Activated T-helper 1 cell treated with anti-CD3 and anti-CD28 coated beads, Interleukin-2, amount 50 U/mL, for 16 hours (primary cell): ENCODE measurements at regions not wholly inside any gene's neighbourhood (a gene's known extent, or its start where the extent isn't known, plus 50 kb on each side); places are given as distances from the start of the nearest gene placed in this dataset.
A peak's percentile ranks its signal among the peaks of the same experiment; 100 is the strongest.

Experiments
- DNase-seq, 2 donors: peaks; one replicate each; pipeline ENCODE4 v3.0.0-alpha.2; 2020; ENCODE audit warnings: low read depth in 1 of 2, low spot score in 1 of 2

- no peak for DNase-seq
Observed at GRCh38 chr10:88126699-88127098, 263.3 kb downstream of the PTEN start.

GRCh38 chr10:88127269-88127668 is 263.8 kb downstream of the PTEN start:
- no peak for DNase-seq

- DNase-seq, result no peak
Observed at GRCh38 chr10:88127766-88128165, 264.3 kb downstream of the PTEN start.

GRCh38 chr10:88129013-88129412 is 265.6 kb downstream of the PTEN start:
- no peak for DNase-seq

GRCh38 chr10:88130912-88131311 is 267.5 kb downstream of the PTEN start:
- no peak for DNase-seq

GRCh38 chr10:88131511-88132139 is 268.2 kb downstream of the PTEN start:
- DNase-seq, result no peak

GRCh38 chr10:88136712-88137111 is 273.3 kb downstream of the PTEN start:
- no peak for DNase-seq

- DNase-seq, result no peak
Observed at GRCh38 chr10:88138319-88138848, 275.0 kb downstream of the PTEN start.

GRCh38 chr10:88147000-88147798 is 283.8 kb downstream of the PTEN start:
- no peak for DNase-seq

- no peak for DNase-seq
Observed at GRCh38 chr10:88149906-88150305, 286.5 kb downstream of the PTEN start.

GRCh38 chr10:88150339-88150738 is 286.9 kb downstream of the PTEN start:
- DNase-seq, result no peak

- DNase-seq, result peak in 1 of 2 donors; percentile 16
Observed at GRCh38 chr10:88152728-88153133, 289.3 kb downstream of the PTEN start.

- DNase-seq, result no peak
Observed at GRCh38 chr10:88154596-88155250, 291.3 kb downstream of the PTEN start.

GRCh38 chr10:88156341-88156740 is 292.9 kb downstream of the PTEN start:
- no peak for DNase-seq

GRCh38 chr10:88157981-88158465 is 294.6 kb downstream of the PTEN start:
- DNase-seq, result no peak

GRCh38 chr10:88158526-88159122 is 295.2 kb downstream of the PTEN start:
- DNase-seq, result no peak

GRCh38 chr10:88159127-88159829 is 295.9 kb downstream of the PTEN start:
- no peak for DNase-seq

- DNase-seq, result no peak
Observed at GRCh38 chr10:88161070-88161469, 297.6 kb downstream of the PTEN start.

GRCh38 chr10:88161756-88162155 is 298.3 kb downstream of the PTEN start:
- DNase-seq, result no peak

- no peak for DNase-seq
Observed at GRCh38 chr10:88162852-88163251, 299.4 kb downstream of the PTEN start.

- DNase-seq, result no peak
Observed at GRCh38 chr10:88163572-88163971, 300.1 kb downstream of the PTEN start.
